ENCODE measurements at regions not wholly inside any gene's neighbourhood (a gene's known extent, or its start where the extent isn't known, plus 50 kb on each side); places are given as distances from the start of the nearest gene placed in this dataset.
A peak's percentile ranks its signal among the peaks of the same experiment; 100 is the strongest.

GRCh38 chr5:173785866-173786265 lies 102.3 kb upstream of the CPEB4 start:
- no peak for DNase-seq

DNA sequence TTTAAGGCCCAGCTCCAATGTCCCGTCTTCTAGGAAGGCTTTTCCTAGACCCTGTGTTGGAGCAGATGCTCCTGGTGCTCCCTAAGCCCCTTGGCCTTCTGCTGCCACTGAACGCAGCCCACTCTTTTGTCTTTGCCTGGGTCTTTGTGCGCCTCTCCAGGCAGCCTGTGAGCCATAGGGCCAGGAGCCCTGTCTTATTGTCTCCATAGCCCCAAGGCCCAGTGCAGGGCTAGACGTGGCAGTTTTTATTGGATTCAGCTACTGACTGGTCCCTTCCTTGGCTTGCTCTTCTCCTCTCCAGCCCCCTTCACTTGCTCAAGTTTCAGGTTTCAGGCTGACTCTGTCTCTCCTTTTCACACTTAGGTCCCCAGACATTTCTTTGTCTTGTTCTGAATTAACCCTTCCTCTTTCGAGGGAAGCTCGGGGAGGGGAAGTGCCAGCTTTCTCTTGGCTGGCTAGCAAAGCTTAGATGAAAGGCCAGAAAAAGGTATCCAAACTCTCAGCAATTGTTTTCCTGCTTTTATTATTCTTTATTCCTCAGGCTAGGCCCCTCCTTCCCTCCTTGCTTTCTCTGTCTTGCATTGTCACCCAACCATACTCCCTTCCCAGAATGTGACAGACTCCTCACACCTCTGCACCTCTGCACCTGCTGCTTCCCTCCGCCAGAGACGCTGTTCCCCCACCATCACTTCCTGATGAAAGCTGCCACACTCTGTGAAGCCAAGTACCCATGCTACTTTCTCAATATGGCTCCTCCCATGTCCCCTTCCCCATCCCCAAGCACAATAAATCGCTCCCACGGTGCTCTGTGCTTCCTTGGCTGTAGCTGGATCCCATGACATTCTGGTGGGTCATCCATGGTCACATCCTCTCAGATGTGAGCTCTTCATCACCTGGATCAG lies 101.6 kb upstream of the CPEB4 start:
- no peak for DNase-seq

GRCh38 chr5:173789031-173789920 lies 98.9 kb upstream of the CPEB4 start:
- no peak for DNase-seq

- no peak for DNase-seq
Measured at GRCh38 chr5:173790177-173790719, 97.9 kb upstream of the CPEB4 start.

- DNase-seq, result no peak
Measured at GRCh38 chr5:173790836-173791546, 97.2 kb upstream of the CPEB4 start.

GRCh38 chr5:173791878-173792277 lies 96.3 kb upstream of the CPEB4 start:
- no peak for DNase-seq

DNA sequence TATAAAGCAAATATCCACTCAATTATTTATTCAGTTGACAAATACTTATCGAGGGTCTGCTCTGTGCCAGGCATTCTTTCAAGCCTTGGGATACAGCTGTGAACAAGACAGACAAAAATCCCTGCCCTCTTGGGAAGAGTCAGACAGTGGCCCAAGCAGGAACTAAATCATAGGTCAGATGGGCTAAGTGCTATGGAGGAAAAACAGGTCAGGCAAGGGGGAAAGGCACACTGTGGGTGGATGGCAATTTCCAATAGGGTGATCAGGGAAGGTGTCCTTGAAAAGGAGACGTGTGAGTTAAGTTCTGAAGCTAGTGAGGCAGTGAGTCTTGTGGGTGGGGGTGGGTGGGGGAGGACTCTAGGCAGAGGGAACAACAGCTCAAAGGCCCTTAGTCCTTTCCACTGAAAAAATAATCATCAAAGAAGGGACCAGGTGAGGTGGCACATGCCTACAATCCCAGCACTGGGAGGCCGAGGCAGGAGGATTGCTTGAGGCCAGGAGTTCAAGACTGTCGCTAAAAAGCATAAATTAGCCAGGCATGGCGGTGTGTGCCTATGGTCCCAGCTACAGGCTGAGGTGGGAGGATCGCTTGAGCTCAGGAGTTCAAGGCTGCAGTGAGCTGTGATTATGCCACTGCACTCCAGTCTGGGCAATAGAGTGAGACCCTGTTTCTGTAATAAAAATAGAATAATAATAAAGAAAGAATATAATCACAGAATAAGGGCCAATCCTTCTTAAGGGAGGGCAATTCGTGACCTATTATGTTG lies 95.2 kb upstream of the CPEB4 start:
- DNase-seq, result no peak

GRCh38 chr5:173793648-173794548 lies 94.3 kb upstream of the CPEB4 start:
- peak; percentile 40 for DNase-seq

DNA sequence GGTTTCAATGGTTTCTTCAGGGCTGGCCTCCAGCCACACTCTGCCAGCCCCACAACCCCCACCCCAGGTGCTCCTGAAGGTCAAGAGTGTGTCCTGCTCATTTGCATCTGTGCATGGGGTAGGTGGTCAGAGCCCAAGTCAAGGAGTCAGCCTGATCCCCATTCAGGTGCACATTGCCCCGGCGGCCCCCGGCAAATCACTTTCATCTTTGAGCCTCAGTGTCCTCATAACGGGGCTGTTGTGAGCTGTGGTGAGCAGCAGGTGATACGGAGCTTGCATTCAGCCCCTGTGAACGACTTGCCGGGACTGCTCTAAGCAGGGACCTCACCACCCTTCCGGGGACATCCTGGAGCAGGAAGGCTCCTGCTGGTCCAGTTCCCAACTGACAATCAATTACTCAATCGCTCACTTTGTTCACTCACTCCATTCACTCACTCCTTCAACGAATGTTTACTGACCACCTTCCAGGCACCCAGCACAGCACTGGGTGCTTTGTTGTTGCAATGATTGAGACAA lies 93.2 kb upstream of the CPEB4 start:
- no peak for DNase-seq

- no peak for DNase-seq
Measured at GRCh38 chr5:173795601-173796000, 92.5 kb upstream of the CPEB4 start.

GRCh38 chr5:173796721-173797495 lies 91.2 kb upstream of the CPEB4 start:
- no peak for DNase-seq

GRCh38 chr5:173798127-173798810 lies 89.9 kb upstream of the CPEB4 start:
- DNase-seq, result no peak

GRCh38 chr5:173800340-173800739 lies 87.8 kb upstream of the CPEB4 start:
- DNase-seq, result no peak

- DNase-seq, result no peak
Measured at GRCh38 chr5:173801006-173801405, 87.1 kb upstream of the CPEB4 start.

DNA sequence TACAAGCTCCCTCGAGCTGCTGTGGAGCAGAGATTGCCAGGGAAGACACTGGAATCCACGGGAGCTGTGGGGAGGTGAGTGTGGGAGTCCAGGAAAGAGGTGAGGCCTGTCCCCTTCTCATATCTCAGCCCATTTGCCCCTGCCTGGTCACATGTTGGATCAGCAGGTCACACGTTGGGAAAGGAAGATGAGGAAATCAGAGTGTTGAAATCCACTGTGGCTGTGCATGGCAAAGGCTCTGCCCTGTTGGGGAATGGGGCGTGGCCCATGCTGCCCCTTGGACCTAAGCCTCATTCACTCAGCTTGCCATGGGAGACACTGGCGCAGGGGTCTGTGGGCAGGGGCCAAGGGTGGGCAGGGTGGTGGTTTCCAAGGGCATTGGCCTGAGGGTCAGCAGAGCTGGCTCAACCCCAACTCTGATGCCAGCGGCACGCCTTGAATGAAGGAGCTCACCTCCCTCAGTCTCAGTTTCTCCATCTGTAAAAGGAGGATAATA lies 85.4 kb upstream of the CPEB4 start:
- no peak for DNase-seq

DNA sequence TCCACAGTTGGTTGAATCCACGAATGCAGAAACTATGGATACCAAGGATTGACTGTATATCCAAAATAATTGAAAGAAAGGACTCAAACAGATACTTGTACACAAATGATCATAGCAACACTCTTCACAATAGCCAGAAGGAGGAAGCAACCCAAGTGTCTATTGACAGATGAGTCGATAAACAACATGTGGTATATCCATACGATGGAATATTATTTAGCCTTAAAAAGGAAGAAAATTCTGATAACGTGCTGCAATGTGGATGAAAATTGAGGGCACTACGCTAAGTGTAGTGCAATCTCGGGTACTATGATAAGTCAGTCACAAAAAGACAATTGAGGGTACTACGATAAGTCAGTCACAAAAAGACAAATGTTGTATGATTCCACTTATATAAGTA lies 83.6 kb upstream of the CPEB4 start:
- no peak for DNase-seq

- DNase-seq, result no peak
Measured at GRCh38 chr5:173806270-173807035, 81.7 kb upstream of the CPEB4 start.

DNA sequence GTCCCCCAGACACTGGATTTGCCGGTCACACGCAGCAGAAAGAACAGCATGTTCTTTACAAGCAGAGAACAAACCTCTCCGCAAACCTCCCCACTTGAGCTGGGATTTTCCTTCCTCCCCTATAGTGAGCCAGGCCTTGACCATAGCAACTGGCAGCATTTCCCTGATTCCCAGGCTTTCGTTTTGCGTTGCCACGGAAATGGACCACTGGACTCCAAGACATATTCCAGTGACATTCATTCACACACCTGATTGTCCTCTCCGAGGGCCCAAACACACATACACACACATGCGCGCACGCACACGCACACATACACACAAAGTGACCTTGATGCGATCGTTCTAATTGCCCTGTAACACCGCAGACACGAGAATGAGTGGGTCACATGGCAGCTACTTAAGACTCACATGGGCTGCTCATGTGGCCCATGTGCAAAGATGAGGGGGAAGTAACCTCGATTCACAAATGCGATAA lies 80.9 kb upstream of the CPEB4 start:
- DNase-seq, result no peak
